ENCODE measurements at regions not wholly inside any gene's neighbourhood (a gene's known extent, or its start where the extent isn't known, plus 50 kb on each side); places are given as distances from the start of the nearest gene placed in this dataset.
"Not testable (repeated sequence)": the region's sequence is repeated elsewhere in the genome, so short reads cannot be mapped to it uniquely, and the experiment has no call there.

- DNase-seq (ENCODE audit: low read depth), result no peak
- TF ChIP-seq CTCF (IDR thresholded peaks at IDR 0.05; ENCODE audit: insufficient read depth, low read length), result no peak
- no peak overlapping the region for H3K4me3 ChIP-seq (ENCODE audit: low read depth, low read length)
Measured at GRCh38 chr2:67186871-67187270, 210.3 kb upstream of the ETAA1 start.

- not testable (repeated sequence) for DNase-seq (ENCODE audit: low read depth); H3K4me3 ChIP-seq (ENCODE audit: low read depth, low read length)
Measured at GRCh38 chr2:67195327-67195726, 201.8 kb upstream of the ETAA1 start.

- no peak overlapping the region for H3K4me3 ChIP-seq (ENCODE audit: low read depth, low read length)
- no peak for TF ChIP-seq CTCF (IDR thresholded peaks at IDR 0.05; ENCODE audit: insufficient read depth, low read length)
- no peak for DNase-seq (ENCODE audit: low read depth)
Measured at GRCh38 chr2:67201521-67201920, 195.6 kb upstream of the ETAA1 start.

GRCh38 chr2:67204349-67204748 is 192.8 kb upstream of the ETAA1 start:
- no peak for DNase-seq (ENCODE audit: low read depth)
- no peak overlapping the region for H3K4me3 ChIP-seq (ENCODE audit: low read depth, low read length)
- no peak for TF ChIP-seq CTCF (IDR thresholded peaks at IDR 0.05; ENCODE audit: insufficient read depth, low read length)

- DNase-seq (ENCODE audit: low read depth), result no peak
Measured at GRCh38 chr2:67208887-67209500, 188.1 kb upstream of the ETAA1 start.

GRCh38 chr2:67210430-67210829 is 186.7 kb upstream of the ETAA1 start:
- DNase-seq (ENCODE audit: low read depth), result no peak
- no peak overlapping the region for H3K4me3 ChIP-seq (ENCODE audit: low read depth, low read length)
- peak; percentile 17 for TF ChIP-seq CTCF (IDR thresholded peaks at IDR 0.05; ENCODE audit: insufficient read depth, low read length)

More at GRCh38 chr2:67208887-67209500, 188.1 kb upstream of the ETAA1 start:
- H3K4me3 ChIP-seq (ENCODE audit: low read depth, low read length), result no peak overlapping the region
- TF ChIP-seq CTCF (IDR thresholded peaks at IDR 0.05; ENCODE audit: insufficient read depth, low read length), result no peak

- TF ChIP-seq CTCF (IDR thresholded peaks at IDR 0.05; ENCODE audit: insufficient read depth, low read length), result no peak
- H3K4me3 ChIP-seq (ENCODE audit: low read depth, low read length), result no peak overlapping the region
- no peak for DNase-seq (ENCODE audit: low read depth)
Measured at GRCh38 chr2:67212203-67212602, 184.9 kb upstream of the ETAA1 start.
